ENCODE measurements at regions not wholly inside any gene's neighbourhood (a gene's known extent, or its start where the extent isn't known, plus 50 kb on each side); places are given as distances from the start of the nearest gene placed in this dataset.

GRCh38 chr7:137151041-137151689 is 192.4 kb downstream of the PTN start:
- Mint-ChIP-seq H3K4me1 (ENCODE audit: unreplicated experiment) (peaks cover 20% of the 10 kb centered on the region), H3K27ac (ENCODE audit: unreplicated experiment) (peak overlapping the region; percentile 35), H3K9me3 (ENCODE audit: unreplicated experiment) (no peaks in the 10 kb centered on the region), H3K27me3 (ENCODE audit: unreplicated experiment) (no peaks in the 10 kb centered on the region), H3K36me3 (ENCODE audit: unreplicated experiment) (no peaks in the 10 kb centered on the region), H3K4me3 (ENCODE audit: unreplicated experiment) (no peak overlapping the region)
- no peak for DNase-seq (ENCODE audit: extremely low spot score, unreplicated experiment)
- TF ChIP-seq, protein P1, sequence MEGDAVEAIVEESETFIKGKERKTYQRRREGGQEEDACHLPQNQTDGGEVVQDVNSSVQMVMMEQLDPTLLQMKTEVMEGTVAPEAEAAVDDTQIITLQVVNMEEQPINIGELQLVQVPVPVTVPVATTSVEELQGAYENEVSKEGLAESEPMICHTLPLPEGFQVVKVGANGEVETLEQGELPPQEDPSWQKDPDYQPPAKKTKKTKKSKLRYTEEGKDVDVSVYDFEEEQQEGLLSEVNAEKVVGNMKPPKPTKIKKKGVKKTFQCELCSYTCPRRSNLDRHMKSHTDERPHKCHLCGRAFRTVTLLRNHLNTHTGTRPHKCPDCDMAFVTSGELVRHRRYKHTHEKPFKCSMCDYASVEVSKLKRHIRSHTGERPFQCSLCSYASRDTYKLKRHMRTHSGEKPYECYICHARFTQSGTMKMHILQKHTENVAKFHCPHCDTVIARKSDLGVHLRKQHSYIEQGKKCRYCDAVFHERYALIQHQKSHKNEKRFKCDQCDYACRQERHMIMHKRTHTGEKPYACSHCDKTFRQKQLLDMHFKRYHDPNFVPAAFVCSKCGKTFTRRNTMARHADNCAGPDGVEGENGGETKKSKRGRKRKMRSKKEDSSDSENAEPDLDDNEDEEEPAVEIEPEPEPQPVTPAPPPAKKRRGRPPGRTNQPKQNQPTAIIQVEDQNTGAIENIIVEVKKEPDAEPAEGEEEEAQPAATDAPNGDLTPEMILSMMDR (IDR thresholded peaks at IDR 0.05) = no peak

DNA sequence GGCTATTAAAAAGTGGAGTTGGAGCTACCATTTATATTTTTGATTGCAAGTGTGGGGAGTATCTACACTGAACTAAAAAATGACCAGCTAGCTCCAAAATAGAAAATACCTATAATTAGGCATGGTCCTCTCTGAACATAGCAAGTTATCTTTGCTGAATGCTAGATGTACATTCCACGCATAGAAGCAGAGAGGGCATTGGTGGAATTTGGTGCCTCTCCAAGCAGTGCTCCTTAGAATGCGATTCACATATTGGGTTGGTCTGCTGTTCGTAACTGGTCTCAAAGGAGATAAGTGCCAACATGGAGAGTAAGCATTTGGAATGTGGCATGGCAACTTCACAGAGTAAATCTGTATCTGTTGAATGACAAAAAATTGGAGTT is 196.2 kb downstream of the PTN start:
- no peak overlapping the region for H3K27ac Mint-ChIP-seq (ENCODE audit: unreplicated experiment)
- no peaks in the 10 kb centered on the region for H3K9me3 Mint-ChIP-seq (ENCODE audit: unreplicated experiment)
- peaks cover 34% of the 10 kb centered on the region for H3K4me1 Mint-ChIP-seq (ENCODE audit: unreplicated experiment)

DNA sequence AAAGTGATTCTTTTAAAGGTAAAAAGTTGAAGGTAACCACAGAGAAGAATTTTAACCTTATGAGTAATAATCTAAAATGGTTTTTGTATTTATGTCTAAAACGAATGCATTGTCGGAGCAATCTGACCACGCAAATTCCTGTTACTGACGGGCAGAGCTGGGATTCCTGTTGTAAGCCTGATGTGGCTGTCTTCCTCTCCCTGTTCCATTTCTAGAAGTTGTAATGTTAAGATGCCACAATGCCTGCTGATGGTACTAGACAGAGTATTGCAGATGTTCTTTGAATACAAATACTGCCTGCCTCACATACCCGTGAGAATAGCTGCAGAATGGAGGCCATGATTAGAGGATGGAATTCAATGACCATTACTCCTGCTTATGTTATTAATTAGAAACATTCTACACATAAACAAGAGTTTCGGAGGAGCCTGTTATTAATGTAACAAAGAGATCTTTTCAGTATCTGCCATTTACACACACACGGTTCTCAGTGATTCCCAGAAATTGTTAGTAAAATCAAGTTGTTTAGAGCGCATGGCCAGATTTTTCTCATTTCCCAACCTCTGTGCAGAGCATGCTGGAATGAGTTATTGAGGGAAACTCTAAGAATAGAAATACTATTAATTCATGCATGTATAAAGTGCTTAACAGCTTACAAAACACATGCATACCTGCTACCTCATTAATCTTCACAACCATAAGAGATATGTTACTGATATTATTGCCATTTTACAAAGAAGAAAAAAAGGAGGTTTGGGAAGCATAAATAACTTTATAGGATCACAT is 196.8 kb downstream of the PTN start:
- Mint-ChIP-seq H3K4me3 (ENCODE audit: unreplicated experiment) (peak overlapping the region; percentile 19), H3K36me3 (ENCODE audit: unreplicated experiment) (peaks cover 5% of the 10 kb centered on the region), H3K27me3 (ENCODE audit: unreplicated experiment) (no peaks in the 10 kb centered on the region), H3K4me1 (ENCODE audit: unreplicated experiment) (peaks cover 35% of the 10 kb centered on the region), H3K27ac (ENCODE audit: unreplicated experiment) (peak overlapping the region; percentile 68), H3K9me3 (ENCODE audit: unreplicated experiment) (peaks cover 1% of the 10 kb centered on the region)
- DNase-seq (ENCODE audit: extremely low spot score, unreplicated experiment) = no peak
- TF ChIP-seq, protein P1 (IDR thresholded peaks at IDR 0.05) = no peak

More for the DNA sequence above, 196.2 kb downstream of the PTN start:
- no peak for DNase-seq (ENCODE audit: extremely low spot score, unreplicated experiment)
- Mint-ChIP-seq H3K4me3 (ENCODE audit: unreplicated experiment) (no peak overlapping the region), H3K27me3 (ENCODE audit: unreplicated experiment) (no peaks in the 10 kb centered on the region), H3K36me3 (ENCODE audit: unreplicated experiment) (peaks cover 4% of the 10 kb centered on the region)
- TF ChIP-seq, protein P1 (IDR thresholded peaks at IDR 0.05) = no peak

DNA sequence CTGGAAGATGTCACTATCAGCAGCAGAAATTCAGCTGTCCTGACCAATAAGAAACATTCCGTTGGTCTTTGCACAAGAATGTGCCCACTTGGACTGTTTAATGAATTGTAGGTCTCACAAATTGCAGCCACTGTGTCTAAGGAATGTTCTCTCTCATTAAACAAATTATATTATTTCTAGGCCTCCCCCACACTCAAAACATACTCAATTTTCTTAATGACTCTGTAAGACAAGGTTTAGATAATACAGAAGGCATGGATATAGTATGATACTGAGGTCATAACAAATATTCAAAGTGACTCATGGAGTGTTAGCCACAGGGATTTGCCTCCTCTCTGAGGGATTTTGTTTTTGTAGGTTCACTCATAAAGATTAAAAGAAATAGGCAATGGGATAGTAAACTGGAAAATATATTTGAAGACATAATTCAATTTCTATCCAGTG is 197.5 kb downstream of the PTN start:
- Mint-ChIP-seq H3K27me3 (ENCODE audit: unreplicated experiment) (no peaks in the 10 kb centered on the region), H3K4me3 (ENCODE audit: unreplicated experiment) (peak overlapping the region; percentile 19), H3K27ac (ENCODE audit: unreplicated experiment) (peak overlapping the region; percentile 68), H3K36me3 (ENCODE audit: unreplicated experiment) (peaks cover 5% of the 10 kb centered on the region), H3K9me3 (ENCODE audit: unreplicated experiment) (peaks cover 8% of the 10 kb centered on the region), H3K4me1 (ENCODE audit: unreplicated experiment) (peaks cover 32% of the 10 kb centered on the region)
- DNase-seq (ENCODE audit: extremely low spot score, unreplicated experiment) = no peak
- TF ChIP-seq, protein P1 (IDR thresholded peaks at IDR 0.05) = no peak

GRCh38 chr7:137142376-137142775 is 201.2 kb downstream of the PTN start:
- no peaks in the 10 kb centered on the region for H3K27me3 Mint-ChIP-seq (ENCODE audit: unreplicated experiment)
- H3K36me3 Mint-ChIP-seq (ENCODE audit: unreplicated experiment) = peaks cover 5% of the 10 kb centered on the region
- H3K9me3 Mint-ChIP-seq (ENCODE audit: unreplicated experiment) = peaks cover 17% of the 10 kb centered on the region
- H3K4me3 Mint-ChIP-seq (ENCODE audit: unreplicated experiment) = no peak overlapping the region
- TF ChIP-seq, protein P1 (IDR thresholded peaks at IDR 0.05) = no peak
- H3K4me1 Mint-ChIP-seq (ENCODE audit: unreplicated experiment) = peaks cover 26% of the 10 kb centered on the region
- no peak for DNase-seq (ENCODE audit: extremely low spot score, unreplicated experiment)
- H3K27ac Mint-ChIP-seq (ENCODE audit: unreplicated experiment) = no peak overlapping the region
